Adrenal gland (tissue), 9 donors: ENCODE measurements at regions not wholly inside any gene's neighbourhood (a gene's known extent, or its start where the extent isn't known, plus 50 kb on each side); places are given as distances from the start of the nearest gene placed in this dataset.

ENCODE experiments used
- DNase-seq, 7 donors: peaks; one replicate each; pipeline ENCODE4 v3.0.0-alpha.2; 2019 to 2020
- H3K27ac ChIP-seq, 5 donors: fragments of 200-600 bp; sonication (generic) in 4 of 5; 1 replicate in 3 of 5; 2 replicates in 2 of 5; pipeline versions ENCODE4 v1.5.1 to v1.8.0; 2016 to 2020; ENCODE audit warnings: mild to moderate bottlenecking in 1 of 5
- H3K27me3 ChIP-seq: fragments of 200-600 bp; 2 replicates; pipeline ENCODE4 v1.8.0; 2021
- H3K36me3 ChIP-seq, 2 donors: fragments of 200-600 bp; replicated peaks in 1 of 2; 1 replicate in 1 of 2; 2 replicates in 1 of 2; pipeline versions ENCODE4 v1.5.1 to v1.8.0; 2018 to 2022
- H3K4me1 ChIP-seq, 2 donors: fragments of 200-600 bp; replicated peaks in 1 of 2; 1 replicate in 1 of 2; 2 replicates in 1 of 2; pipeline versions ENCODE4 v1.5.1 to v1.8.0; 2018 to 2021
- H3K4me3 ChIP-seq, 4 donors: fragments of 200-600 bp; sonication (generic) in 3 of 4; one replicate each; pipeline ENCODE4 v1.5.1; 2016 to 2018
- H3K9me3 ChIP-seq, 3 donors: fragments of 200-600 bp; sonication (generic) in 1 of 3; replicated peaks in 1 of 3; 1 replicate in 2 of 3; 2 replicates in 1 of 3; pipeline versions ENCODE4 v1.5.1 to v1.8.0; 2016 to 2021
- POLR2A ChIP-seq, 2 donors: fragments of 450-650 bp; IDR thresholded peaks; one replicate each; pipeline ENCODE4 v1.6.1; 2017; ENCODE audit warnings: antibody characterized with exemption in 2 of 2, mild to moderate bottlenecking in 2 of 2, moderate library complexity in 1 of 2
- WGBS, 4 donors: extraction: QIAGEN DNeasy Blood & Tissue Kit in 2 of 4; methylation state at CpG; one replicate each; pipeline versions ENCODE4 v1.1.5 to v1.1.7; 2013 to 2017; 5-methylcytosine and 5-hydroxymethylcytosine counted together
- intact Hi-C, 2 donors: fragments of 100-400 bp; cut with DNase I; formaldehyde crosslinking; loops; one replicate each; pipeline versions ENCODE4 v1.14.1 to v1.15.0; 2022 to 2023
- TF ChIP-seq, protein P1 (sequence below), 6 experiments: fragments of 450-650 bp in 4 of 6; fragments of 200-600 bp in 2 of 6; sonication (generic) in 1 of 6; IDR thresholded peaks; 1 replicate in 5 of 6; 2 replicates in 1 of 6; pipeline versions ENCODE4 v1.5.1 to v1.8.0; 2016 to 2021; ENCODE audit warnings: antibody characterized with exemption in 6 of 6, mild to moderate bottlenecking in 2 of 6, moderate library complexity in 1 of 6
- donor health status: healthy with polysubstance abuse.
- donor health status: Bipolar disorder and iron deficiency.
- donor health status: DM: yes; HTN: yes; CAD: no.
- donor health status: DM: no; HTN: no; CAD: no.
- donor health status: DM: no; HTN: no; CAD: no.

DNA sequence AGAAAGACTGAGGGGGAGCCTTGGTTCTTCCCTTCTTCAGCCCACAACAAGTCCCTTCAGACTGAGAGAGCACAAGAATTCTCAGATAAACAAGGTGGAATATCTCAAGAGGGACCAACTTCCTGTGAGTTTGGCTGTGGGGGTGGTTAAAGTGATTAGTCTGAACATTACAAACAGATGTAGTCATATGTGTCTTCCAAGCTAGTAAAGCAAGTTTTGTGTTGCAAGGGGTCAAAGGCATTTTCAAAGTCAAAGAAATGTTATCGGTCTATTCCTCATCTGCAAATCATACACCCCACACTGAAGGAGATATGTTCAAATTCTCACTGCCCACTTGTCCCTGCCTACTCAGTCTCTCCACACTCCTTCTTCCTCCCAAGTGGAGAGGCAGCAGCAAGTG, 242.5 kb downstream of the FAM43A start:
- Histone ChIP-seq H3K27ac (peak overlapping the region in 1 of 5 donors; percentile 49), H3K4me3 (no peak overlapping the region), H3K9me3 (no peaks in the 10 kb centered on the region), H3K4me1 (peaks cover 14 to 29% of the 10 kb centered on the region in 2 donors), H3K36me3 (no peaks in the 10 kb centered on the region), H3K27me3 (no peaks in the 10 kb centered on the region)
- TF ChIP-seq, protein P1, sequence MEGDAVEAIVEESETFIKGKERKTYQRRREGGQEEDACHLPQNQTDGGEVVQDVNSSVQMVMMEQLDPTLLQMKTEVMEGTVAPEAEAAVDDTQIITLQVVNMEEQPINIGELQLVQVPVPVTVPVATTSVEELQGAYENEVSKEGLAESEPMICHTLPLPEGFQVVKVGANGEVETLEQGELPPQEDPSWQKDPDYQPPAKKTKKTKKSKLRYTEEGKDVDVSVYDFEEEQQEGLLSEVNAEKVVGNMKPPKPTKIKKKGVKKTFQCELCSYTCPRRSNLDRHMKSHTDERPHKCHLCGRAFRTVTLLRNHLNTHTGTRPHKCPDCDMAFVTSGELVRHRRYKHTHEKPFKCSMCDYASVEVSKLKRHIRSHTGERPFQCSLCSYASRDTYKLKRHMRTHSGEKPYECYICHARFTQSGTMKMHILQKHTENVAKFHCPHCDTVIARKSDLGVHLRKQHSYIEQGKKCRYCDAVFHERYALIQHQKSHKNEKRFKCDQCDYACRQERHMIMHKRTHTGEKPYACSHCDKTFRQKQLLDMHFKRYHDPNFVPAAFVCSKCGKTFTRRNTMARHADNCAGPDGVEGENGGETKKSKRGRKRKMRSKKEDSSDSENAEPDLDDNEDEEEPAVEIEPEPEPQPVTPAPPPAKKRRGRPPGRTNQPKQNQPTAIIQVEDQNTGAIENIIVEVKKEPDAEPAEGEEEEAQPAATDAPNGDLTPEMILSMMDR (IDR thresholded peaks at IDR 0.05), result no peak
- no peak for TF ChIP-seq POLR2A (IDR thresholded peaks at IDR 0.05)
- WGBS, 4 donors, result 0 to 50% (median 21%) methylated on average over 1 of the region's 1 CpG
- DNase-seq, result no peak
- intact Hi-C loops, result no loop called here

DNA sequence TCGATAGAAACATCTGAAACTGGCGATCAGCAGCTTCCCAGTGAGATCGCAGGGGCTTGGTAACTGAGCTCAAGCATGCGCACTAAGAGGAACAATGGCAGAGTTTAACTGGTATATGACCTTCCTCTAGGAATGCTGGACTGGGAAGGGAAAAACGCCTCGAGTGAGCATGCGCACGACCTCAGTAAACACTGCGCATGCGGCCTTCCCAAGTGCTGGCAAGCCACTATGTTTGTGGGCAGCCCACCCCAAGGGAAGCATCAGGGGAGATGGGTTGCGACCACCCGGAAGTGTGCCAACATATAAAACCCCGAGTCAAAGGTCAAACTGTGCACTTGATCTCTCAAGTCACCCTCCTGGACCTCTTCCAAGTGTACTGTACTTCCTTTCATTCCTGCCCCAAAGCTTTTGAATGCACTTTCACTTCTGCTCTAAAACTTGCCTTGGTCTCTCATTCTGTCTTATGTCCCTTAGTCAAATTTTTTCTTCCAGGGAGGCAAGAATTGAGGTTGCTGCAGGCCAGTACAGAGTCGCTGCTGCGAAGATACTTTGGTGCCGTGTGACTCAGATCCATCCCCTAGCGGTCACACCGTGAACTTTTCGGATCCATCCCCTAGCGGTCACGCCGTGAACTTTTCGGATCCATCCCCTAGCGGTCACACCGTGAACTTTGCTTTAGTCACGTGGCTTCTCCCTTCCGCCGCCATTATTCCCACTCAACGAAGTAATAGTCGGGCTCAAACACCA, 243.3 kb downstream of the FAM43A start:
- no peaks in the 10 kb centered on the region for H3K36me3 ChIP-seq
- no peak overlapping the region for H3K4me3 ChIP-seq
- 65 to 79% (median 75%) methylated on average over 25 to 30 of the region's 30 CpGs for WGBS, 4 donors
- TF ChIP-seq, protein P1 (IDR thresholded peaks at IDR 0.05), result peak; percentile 23 to 80 (median 61)
- no peak for TF ChIP-seq POLR2A (IDR thresholded peaks at IDR 0.05)
- no peaks in the 10 kb centered on the region for H3K9me3 ChIP-seq
- intact Hi-C loops, result no loop called here
- no peaks in the 10 kb centered on the region for H3K27me3 ChIP-seq
- H3K27ac ChIP-seq, result peak overlapping the region in 2 of 5 donors; percentile 49 to 66
- peaks cover 14 to 29% of the 10 kb centered on the region in 2 donors for H3K4me1 ChIP-seq
- DNase-seq, result peak in 1 of 7 donors; percentile 16

DNA sequence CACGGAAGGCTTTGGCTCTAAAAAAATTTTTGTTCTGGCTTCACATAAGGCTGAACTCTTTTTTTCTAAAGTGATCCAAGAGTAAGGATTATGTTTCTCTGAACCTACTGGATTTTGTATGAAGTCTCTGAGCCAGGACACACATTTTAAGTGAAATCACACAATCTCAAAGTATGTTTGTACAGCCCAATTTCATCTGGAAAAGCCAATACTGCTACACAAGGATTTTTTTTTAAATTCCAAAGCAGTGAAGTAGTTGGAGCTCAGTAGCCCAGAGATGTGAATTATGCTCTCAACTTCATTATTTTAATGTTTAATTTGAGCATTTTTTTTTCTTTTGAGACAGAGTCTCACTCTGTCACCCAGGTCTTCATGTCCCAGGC, 243.9 kb downstream of the FAM43A start:
- H3K27me3 ChIP-seq, result no peaks in the 10 kb centered on the region
- no peak overlapping the region for H3K4me3 ChIP-seq
- 80 to 88% (median 88%) methylated on average over 1 of the region's 1 CpG for WGBS, 4 donors
- no peak for DNase-seq
- no peaks in the 10 kb centered on the region for H3K9me3 ChIP-seq
- peaks cover 14 to 29% of the 10 kb centered on the region in 2 donors for H3K4me1 ChIP-seq
- no peak overlapping the region for H3K27ac ChIP-seq
- no peak for TF ChIP-seq POLR2A (IDR thresholded peaks at IDR 0.05)
- TF ChIP-seq, protein P1 (IDR thresholded peaks at IDR 0.05), result no peak
- intact Hi-C loops, result no loop called here
- no peaks in the 10 kb centered on the region for H3K36me3 ChIP-seq

DNA sequence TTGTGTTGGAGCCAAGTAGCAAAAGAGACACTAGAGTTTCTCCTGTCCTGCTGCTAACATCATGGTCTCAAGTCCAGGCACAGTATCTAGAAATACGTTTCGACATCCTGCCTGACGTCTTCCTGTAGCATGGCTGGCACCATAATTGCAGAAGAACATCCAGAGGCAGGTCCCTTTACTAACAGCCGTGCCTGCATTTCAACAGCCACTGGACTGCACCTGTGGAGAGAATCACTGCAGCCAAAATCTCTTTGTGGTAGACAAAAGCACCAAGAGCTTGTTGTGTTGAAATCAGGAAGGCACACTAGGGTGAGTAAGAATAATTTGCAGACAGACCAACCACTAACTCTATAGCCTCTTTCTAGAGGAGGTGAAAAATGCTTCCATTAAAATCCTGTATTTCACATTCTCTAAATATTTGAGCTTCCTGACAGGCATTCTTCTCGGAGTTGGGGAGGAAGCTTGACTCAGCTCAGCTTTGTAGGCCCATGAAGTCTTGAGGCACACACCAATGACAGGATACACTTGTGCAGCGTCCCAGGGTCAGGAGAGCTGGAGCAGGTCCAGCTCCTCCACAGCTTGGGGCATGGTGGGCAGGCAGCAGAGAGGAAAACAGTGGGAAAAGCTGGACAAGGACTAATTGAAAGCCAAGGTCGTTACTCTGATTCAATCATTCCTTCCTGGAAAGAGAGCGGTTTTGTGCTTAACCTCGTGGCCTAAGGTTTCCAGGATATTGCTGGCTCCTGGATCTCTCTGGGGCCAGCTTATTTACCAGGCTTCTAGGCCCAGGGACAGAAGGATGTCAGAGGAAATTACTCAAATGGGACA, 244.9 kb downstream of the FAM43A start:
- Histone ChIP-seq H3K4me1 (peaks cover 14 to 29% of the 10 kb centered on the region in 2 donors), H3K27me3 (no peaks in the 10 kb centered on the region), H3K36me3 (no peaks in the 10 kb centered on the region), H3K4me3 (no peak overlapping the region), H3K27ac (peak overlapping the region; percentile 13 to 85 (median 56)), H3K9me3 (no peaks in the 10 kb centered on the region)
- 34 to 40% (median 35%) methylated on average over 7 to 9 of the region's 9 CpGs for WGBS, 4 donors
- intact Hi-C loops, result no loop called here
- TF ChIP-seq, protein P1 (IDR thresholded peaks at IDR 0.05), result no peak
- no peak for TF ChIP-seq POLR2A (IDR thresholded peaks at IDR 0.05)
- peak; percentile 64 to 89 (median 82) for DNase-seq
